Suprapubic skin (tissue), 4 donors: ENCODE measurements at regions not wholly inside any gene's neighbourhood (a gene's known extent, or its start where the extent isn't known, plus 50 kb on each side); places are given as distances from the start of the nearest gene placed in this dataset.

Experiments used
- CTCF ChIP-seq, 2 donors: fragments of 200-600 bp in 1 of 2; fragments of 450-650 bp in 1 of 2; sonication (generic) in 1 of 2; IDR thresholded peaks; one replicate each; pipeline ENCODE4 v1.5.1; 2016 to 2019; ENCODE audit warnings: antibody characterized with exemption in 2 of 2, mild to moderate bottlenecking in 1 of 2, moderate library complexity in 1 of 2
- EP300 ChIP-seq: sonication (generic); formaldehyde crosslinking; IDR thresholded peaks from one replicate; pipeline ENCODE4 v1.6.1; 2017; ENCODE audit warnings: antibody characterized with exemption
- POLR2A ChIP-seq, 2 donors: fragments of 450-650 bp; IDR thresholded peaks; one replicate each; pipeline ENCODE4 v1.6.1; 2017; ENCODE audit warnings: antibody characterized with exemption in 2 of 2, mild to moderate bottlenecking in 2 of 2, moderate library complexity in 2 of 2
- POLR2AphosphoS5 ChIP-seq, 3 donors: sonication (generic); formaldehyde crosslinking; IDR thresholded peaks; one replicate each; pipeline ENCODE4 v1.6.1; 2017; ENCODE audit warnings: antibody characterized with exemption in 3 of 3

GRCh38 chr10:53716156-53716555 lies 943.6 kb upstream of the MBL2 start:
- TF ChIP-seq CTCF (IDR thresholded peaks at IDR 0.05) = no peak
- TF ChIP-seq POLR2AphosphoS5 (IDR thresholded peaks at IDR 0.05) = no peak
- no peak for TF ChIP-seq POLR2A (IDR thresholded peaks at IDR 0.05)
- no peak for TF ChIP-seq EP300
